ENCODE measurements at regions not wholly inside any gene's neighbourhood (a gene's known extent, or its start where the extent isn't known, plus 50 kb on each side); places are given as distances from the start of the nearest gene placed in this dataset.

GRCh38 chr2:157182204-157182709 lies 75.2 kb upstream of the GALNT5 start:
- Histone ChIP-seq H3K9me3 (no peaks in the 10 kb centered on the region), H3K27ac (no peak overlapping the region), H3K4me3 (no peak overlapping the region), H3K36me3 (ENCODE audit: low read depth, missing control alignments) (no peaks in the 10 kb centered on the region), H3K27me3 (no peaks in the 10 kb centered on the region), H3K4me1 (no peaks in the 10 kb centered on the region)
- intact Hi-C loops (cut with DNase I; ENCODE audit: low total_unique reads): no loop called here
- TF ChIP-seq POLR2A (IDR thresholded peaks at IDR 0.05) (no peak), CTCF (IDR thresholded peaks at IDR 0.05) (no peak)
- 87 to 94% methylated on average over 6 of the region's 6 CpGs for WGBS, 2 donors
- DNase-seq: no peak

DNA sequence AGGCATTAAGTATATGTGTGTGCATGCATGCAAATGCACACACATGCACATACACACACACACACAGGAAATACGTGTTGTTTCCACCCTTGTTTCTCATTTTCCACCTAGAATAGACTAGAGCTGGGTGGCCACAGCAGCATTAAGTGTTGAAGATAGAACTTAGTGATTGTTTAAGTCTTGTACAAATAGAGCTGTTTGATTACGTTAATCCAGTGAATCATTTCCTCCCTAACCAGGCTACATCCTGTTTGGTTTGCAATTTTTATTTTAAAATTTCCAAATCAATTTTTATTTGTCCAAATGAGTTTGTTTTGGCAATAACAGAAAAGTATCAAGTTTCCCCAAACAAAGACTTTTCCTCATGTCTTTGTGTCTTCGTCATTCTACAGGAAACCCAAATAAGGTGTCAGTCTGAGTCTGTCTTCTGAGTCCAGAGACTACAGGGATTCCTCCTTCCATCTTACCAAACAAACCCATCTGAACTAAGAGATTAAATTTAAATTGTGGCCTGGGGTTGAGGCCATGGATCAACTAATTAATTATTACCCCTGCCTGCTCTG lies 74.6 kb upstream of the GALNT5 start:
- 59% methylated on average over 3 of the region's 3 CpGs for WGBS, 2 donors
- Histone ChIP-seq H3K27ac (no peak overlapping the region), H3K4me1 (no peaks in the 10 kb centered on the region), H3K4me3 (no peak overlapping the region), H3K9me3 (no peaks in the 10 kb centered on the region), H3K27me3 (no peaks in the 10 kb centered on the region), H3K36me3 (ENCODE audit: low read depth, missing control alignments) (no peaks in the 10 kb centered on the region)
- intact Hi-C loops (cut with DNase I; ENCODE audit: low total_unique reads): no loop called here
- no peak for DNase-seq
- no peak for TF ChIP-seq CTCF (IDR thresholded peaks at IDR 0.05)
- no peak for TF ChIP-seq POLR2A (IDR thresholded peaks at IDR 0.05)

DNA sequence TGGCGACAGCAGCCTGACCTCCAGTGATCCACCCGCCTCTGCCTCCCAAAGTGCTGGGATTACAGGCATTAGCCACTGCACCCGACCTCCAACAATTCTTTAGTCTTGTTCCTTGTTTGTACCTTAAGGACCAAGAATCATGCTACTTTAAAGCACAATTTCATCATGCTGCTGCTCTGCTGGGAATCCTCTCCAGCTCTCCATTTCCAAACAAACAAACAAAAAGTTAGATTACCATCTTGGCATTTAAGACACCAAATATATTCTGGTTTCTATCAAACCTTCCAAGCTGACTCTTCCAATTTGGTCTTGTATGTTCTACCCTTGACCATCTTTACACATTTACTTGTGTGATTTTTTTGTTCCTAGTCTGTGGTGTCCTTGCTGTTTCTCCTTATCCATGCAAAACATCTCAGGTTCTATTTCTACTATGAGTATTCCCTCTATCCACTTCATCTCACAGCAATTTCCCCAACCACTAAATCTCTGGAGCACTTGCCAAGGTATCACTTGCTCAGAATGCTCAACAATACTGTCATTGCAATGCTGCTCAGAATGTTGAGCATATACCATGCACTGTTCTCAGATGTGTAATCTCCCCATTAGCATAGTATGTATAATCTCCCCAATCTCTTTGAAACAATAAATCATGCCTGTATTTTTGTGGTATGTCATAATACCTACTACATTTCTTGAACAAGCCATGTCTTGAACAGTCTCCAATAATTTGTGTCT lies 73.2 kb upstream of the GALNT5 start:
- WGBS, 2 donors: 90 to 95% methylated on average over 3 of the region's 3 CpGs
- no peaks in the 10 kb centered on the region for H3K27me3 ChIP-seq
- H3K4me1 ChIP-seq: no peaks in the 10 kb centered on the region
- H3K9me3 ChIP-seq: no peaks in the 10 kb centered on the region
- no peak for DNase-seq
- H3K27ac ChIP-seq: no peak overlapping the region
- intact Hi-C loops (cut with DNase I; ENCODE audit: low total_unique reads): no loop called here
- H3K4me3 ChIP-seq: no peak overlapping the region
- no peak for TF ChIP-seq CTCF (IDR thresholded peaks at IDR 0.05)
- no peak for TF ChIP-seq POLR2A (IDR thresholded peaks at IDR 0.05)
- no peaks in the 10 kb centered on the region for H3K36me3 ChIP-seq (ENCODE audit: low read depth, missing control alignments)

DNA sequence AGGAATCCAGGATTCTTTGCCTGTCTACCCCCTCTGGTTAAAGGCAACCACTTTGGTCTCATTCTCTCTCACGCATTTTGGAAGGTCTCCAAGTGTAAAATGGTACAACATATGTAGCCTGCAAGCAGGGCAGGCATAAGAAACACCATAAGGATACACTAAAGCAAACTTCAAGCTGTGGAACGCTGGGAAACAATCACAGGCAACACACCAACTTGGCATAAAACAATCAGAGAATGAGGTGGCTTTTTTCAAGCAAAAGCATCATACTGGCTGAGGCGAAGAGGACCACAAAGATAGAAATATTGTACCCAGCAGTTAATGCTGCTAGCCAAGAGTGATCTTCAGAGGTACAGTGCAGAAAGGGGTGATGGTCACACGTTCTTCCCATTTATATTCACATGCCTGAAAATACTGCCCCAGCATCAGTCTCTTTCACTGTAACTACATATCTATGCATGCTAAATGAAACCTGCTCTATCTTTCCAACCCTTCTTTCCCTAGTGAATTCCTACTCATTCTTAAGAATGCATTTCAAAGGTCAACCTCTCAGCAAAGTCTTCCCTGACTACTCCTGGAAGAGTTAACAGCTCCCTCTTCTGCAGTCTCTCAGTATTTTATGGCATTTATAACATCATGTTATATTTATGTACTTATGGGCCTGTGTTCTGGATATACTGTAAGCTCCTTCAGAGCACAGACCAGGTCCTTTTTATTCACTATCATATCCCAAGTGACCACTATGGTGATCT lies 71.9 kb upstream of the GALNT5 start:
- no peaks in the 10 kb centered on the region for H3K27me3 ChIP-seq
- DNase-seq: no peak
- intact Hi-C loops (cut with DNase I; ENCODE audit: low total_unique reads): no loop called here
- 82 to 89% methylated on average over 4 of the region's 4 CpGs for WGBS, 2 donors
- H3K4me1 ChIP-seq: no peaks in the 10 kb centered on the region
- H3K36me3 ChIP-seq (ENCODE audit: low read depth, missing control alignments): no peaks in the 10 kb centered on the region
- no peaks in the 10 kb centered on the region for H3K9me3 ChIP-seq
- no peak for TF ChIP-seq CTCF (IDR thresholded peaks at IDR 0.05)
- no peak for TF ChIP-seq POLR2A (IDR thresholded peaks at IDR 0.05)
- no peak overlapping the region for H3K4me3 ChIP-seq
- no peak overlapping the region for H3K27ac ChIP-seq

Data from testis (tissue), 2 donors.